Activated CD4-positive, alpha-beta T cell treated with anti-CD3 and anti-CD28 coated beads, Interleukin-2, amount 50 U/mL, for 48 hours (primary cell): ENCODE measurements at regions not wholly inside any gene's neighbourhood (a gene's known extent, or its start where the extent isn't known, plus 50 kb on each side); places are given as distances from the start of the nearest gene placed in this dataset.
"Not testable (repeated sequence)": the region's sequence is repeated elsewhere in the genome, so short reads cannot be mapped to it uniquely, and the experiment has no call there.

Source experiments
- DNase-seq, 2 experiments: peaks; one replicate each; pipeline ENCODE4 v3.0.0-alpha.2; 2020

DNA sequence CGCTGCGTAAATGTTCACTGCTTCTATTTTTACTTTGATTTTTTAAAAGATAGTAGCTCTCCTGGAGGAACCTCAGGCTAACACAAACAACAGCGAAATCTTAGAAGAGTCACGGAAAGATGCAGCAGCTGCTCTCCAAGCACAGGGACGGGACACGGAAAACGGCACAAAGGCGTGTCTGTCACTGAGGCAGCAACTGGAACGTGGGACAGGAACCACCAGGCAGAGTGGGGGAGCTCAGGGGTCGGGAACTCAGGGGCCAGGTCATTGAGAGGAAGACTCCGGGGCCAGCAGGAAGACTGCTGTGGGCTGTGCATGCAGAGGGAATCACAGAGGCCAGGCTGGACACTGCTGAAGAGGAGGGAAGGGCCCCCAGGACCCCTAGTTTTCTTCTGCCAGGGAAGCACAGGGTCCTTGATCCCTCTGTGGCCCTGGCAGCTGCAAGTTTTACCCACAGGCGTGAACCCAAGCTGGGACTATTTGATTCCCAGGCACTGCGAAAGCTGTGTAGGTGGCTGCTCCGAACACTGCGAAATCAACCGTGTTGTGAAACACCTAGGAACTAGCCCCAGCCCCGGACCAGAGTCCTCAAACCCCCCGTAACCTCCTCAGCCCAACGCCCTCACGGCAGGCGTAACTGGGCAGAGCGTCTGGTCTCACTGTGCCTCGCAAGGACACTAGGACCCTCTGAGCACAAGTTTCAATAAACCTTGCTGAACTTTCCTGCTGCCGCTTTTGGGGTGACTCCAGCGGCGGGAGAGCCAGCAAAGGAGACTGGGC lies 263.0 kb downstream of the EIPR1 start:
- no peak for DNase-seq

- no peak for DNase-seq
Observed at GRCh38 chr2:3113769-3114168, 263.8 kb downstream of the EIPR1 start.

DNA sequence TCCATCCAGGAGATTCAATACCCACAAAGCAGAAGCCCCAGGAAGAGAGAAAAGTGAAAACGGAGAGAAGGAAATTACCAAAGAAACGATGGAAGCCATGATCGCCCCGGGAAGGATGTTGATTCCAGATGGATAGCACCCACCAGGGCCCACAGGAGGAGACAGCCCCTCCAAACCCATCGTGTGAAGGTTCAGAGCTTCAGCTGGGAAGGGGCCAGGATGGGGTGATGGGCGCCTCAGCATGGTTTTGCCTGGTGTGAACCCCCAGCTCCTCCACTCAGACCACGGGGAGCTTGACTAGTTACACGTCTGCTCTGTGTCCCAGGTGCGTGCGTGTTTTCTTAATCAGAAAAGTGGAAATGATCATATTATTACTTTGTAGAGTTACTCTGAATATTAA lies 264.5 kb downstream of the EIPR1 start:
- DNase-seq, result no peak

GRCh38 chr2:3112553-3112952 lies 265.1 kb downstream of the EIPR1 start:
- no peak for DNase-seq

- no peak for DNase-seq
Observed at GRCh38 chr2:3112131-3112530, 265.5 kb downstream of the EIPR1 start.

DNA sequence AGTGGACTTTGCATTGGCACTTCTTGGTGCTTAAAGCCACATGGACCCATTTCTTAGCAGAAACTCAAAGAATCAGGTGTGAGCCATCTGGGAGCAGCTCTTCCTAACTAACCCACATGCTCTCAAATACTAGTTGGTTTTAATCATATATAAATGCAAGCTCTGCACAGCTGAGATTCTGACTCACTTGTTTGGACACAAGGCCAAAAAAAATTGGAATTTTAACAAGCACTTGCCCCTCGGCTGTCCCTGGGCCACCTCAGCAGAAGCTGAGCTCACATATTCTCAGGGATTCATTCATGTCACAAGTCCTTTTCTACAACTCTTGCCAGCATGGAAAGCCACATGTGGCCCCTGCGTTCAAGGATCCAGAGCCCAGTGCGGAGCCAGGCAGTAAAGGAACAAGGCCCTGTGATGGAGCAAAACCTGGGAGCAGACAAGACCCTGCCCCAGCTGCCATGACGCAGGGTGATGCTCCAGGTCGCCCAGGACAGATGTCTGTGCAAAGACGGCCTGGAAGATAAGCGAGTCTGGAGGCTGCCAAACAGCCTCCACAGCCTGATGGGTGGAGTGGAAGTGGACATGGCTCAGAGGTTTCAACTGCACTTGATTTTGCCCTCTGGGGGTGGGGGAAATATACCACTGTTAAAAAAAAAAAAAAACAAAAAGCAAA lies 266.5 kb downstream of the EIPR1 start:
- no peak for DNase-seq

GRCh38 chr2:3110555-3110954 lies 267.1 kb downstream of the EIPR1 start:
- DNase-seq, result no peak

DNA sequence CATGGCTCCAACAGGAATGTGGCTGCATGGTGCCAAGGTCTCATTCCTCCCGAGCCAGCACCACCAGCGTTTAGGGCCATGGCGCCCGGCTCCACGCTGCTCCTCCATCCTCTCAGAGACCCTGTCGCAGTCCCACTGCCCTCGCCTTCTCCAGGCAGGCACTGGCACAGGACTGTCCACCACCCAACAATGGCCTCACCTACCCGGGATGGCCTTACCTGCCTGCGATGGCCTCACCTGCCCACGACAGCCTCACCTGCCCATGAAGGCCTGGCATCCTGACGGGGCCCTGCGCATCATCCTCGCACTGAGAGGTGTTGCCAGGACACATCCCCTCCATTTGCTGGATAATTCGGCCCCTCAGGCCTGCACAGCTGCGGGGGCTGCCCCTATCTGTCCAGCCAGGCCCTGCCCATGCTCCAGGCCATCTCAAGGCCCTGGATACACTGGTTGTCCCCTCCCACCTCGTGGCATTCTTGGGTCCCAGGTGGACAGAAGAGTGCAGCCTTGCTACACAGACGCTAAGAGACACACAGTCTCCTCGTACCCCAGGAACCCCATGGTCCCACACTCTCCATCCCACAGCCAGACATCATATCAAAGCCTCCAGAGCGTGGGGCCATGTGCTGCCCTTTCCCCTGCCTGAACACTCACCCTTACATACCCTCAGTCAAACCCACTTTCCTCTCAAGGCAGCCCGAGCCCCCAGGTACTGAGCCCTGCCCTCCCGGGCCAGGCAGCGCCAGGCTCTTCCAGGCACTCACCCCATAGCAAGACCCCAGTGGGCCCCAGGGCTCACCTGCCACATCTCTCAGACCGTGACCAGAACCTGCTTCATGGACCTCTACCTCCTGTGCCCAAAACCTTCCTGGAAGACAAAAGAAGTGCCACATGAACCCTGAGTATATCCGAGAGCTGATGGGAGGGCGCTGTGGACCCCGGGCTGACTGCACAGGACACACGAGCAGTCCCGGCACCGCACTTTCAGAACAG lies 268.6 kb downstream of the EIPR1 start:
- no peak for DNase-seq

- DNase-seq, result no peak
Observed at GRCh38 chr2:3108105-3108504, 269.5 kb downstream of the EIPR1 start.

DNA sequence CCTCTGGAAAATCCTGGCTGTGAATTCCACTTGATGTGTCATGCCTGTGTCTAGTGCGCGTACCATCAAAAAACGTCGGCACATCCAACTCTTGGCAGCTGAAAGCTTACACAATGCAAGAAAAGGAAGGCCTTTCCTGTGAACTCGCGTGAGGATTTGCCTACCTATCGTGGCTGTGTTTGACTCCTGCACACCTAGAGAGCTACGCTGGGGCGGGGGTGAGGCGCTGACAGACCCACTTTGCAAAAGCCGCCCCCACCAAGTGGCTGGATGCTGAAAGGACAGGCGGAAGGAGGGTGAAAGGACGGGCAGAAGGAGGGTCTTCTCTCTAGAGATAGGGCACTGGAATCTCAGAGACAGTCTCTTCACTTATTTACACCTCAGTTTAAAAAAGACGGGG lies 270.1 kb downstream of the EIPR1 start:
- DNase-seq, result no peak

DNA sequence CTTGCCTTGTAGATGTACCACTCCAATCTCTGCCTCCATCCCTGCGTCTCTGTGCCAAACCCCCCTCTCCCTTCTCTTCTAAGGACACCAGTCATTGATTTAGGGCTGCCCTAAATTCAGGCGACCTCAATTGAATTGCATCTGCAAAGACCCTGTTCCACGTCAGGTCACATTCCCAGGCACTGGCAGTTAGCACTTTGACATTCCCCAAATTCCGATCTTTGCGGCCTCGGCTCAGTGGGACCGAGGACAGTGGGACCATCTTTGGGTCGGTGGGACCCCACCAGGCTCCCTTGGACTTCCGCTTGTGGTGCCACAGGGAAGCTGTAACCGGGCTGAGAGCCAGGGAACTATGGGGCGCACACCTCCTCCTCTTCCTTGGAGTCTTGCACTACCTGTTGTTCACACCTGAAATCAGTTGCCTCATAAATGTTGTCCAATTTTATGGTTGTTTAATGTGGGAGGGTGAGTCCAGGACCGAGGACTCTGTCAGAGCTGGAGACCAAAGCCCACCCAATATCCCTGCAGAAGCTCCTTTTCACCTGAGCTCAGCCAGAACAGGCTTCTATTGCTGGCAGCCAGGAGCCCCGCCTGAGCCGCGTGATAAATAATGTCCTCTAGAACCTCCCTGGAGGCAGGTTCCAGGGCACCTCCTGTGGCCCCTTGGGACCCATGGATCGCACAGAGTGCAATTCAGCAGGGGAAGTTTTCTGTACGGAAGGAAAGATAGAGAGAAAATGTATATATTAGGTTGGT lies 271.6 kb downstream of the EIPR1 start:
- DNase-seq, result no peak

- DNase-seq, result not testable (repeated sequence)
Observed at GRCh38 chr2:3104958-3105813, 272.4 kb downstream of the EIPR1 start.

- no peak for DNase-seq
Observed at GRCh38 chr2:3104261-3104660, 273.4 kb downstream of the EIPR1 start.

DNA sequence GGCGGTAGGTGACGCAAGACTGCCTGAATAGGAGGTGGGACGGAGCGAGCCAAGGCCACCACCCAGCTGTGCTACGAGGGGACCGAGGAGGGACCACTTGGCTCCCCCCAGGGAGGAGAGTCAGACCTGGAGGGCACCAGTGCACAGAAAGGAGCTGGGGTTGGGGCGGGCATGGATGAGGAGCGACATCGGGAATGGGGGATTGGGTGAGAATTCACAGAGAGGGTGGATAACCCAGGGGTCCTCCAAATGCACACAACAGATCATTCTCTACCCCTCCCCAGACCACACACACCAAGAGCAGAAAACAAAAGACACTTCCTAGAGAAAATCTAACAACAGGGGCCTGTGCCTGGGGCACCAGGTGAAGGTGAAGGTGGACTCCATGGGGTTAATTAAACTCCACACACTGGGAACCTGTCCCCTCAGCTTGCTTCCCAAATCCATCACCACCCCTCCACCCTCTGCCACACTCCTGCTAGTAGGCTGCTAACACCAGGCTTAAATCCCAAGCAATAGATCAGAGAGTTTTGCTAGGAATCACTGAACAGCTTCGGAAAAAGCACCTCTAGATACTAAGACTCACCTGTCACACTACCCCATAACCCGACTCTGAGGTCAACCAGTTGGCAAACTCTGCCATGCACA lies 274.6 kb downstream of the EIPR1 start:
- no peak for DNase-seq

GRCh38 chr2:3102081-3102921 lies 275.3 kb downstream of the EIPR1 start:
- DNase-seq, result no peak

DNA sequence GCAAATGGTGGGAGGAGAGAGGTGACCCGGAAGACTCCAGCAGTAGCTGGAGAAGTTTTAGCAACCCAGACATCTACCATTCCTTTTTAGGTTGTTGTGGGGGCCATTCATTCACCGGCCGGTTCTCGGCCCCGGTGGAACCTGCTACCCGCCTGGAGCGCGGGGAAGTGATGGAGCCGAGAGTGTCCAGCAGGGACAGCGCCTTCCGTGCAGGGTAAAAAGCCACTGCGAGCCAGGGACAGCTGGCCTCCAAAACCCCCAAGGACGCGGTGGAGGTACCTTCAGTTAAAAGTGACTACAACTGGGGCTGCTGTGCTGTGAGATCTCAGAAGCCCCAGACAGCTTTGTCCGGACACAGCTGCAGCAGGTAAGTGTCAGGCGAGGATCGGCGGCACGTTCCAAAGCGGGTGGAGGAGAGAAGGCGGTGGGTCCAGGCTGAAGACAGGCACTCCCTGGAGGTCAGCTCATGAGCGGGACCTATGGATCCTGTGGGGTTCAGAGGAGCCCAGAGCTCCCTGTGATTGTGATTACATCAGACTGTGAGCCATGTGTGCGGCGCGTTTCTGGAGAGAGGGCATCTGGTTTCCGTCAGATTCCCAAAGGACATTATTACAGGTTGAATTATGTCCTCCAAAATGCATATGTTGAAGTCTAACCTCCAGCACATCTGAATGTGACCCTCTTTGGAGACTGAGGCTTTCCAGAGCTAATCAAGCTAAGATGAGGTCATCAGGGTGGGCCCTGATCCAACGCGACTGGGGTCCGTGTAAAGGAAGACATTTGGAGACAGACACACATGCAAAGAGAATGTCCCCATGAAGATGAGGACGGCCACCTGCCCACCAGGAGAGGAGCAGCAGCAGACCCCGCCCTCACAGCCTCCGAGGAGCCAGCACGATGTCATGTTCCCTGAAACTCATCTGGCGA lies 276.3 kb downstream of the EIPR1 start:
- DNase-seq, result no peak

GRCh38 chr2:3100386-3100785 lies 277.2 kb downstream of the EIPR1 start:
- no peak for DNase-seq

DNA sequence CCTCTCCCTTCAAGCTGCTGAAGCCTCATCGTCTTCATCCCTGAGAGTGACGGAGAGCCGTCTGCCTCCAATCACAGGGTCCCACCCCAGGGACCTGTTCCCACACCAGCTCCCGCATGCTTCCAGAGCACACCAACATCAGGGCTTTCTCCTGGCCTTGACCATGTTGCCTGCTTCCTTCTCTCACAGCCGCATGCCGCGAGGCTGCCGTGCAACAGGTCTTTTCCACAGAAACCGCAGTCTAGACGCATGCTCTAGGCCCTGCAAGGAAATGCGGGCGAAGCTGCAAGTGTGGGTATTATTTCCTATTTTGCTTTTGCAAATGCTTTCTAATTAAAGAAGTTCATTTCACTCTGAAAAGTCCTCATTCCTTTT lies 277.8 kb downstream of the EIPR1 start:
- DNase-seq, result no peak
